SU-DHL-6 (cell line): ENCODE measurements at regions not wholly inside any gene's neighbourhood (a gene's known extent, or its start where the extent isn't known, plus 50 kb on each side); places are given as distances from the start of the nearest gene placed in this dataset.

Source experiments
- CTCF ChIP-seq: fragments of 200-600 bp; sonication (generic); IDR thresholded peaks from one replicate; pipeline ENCODE4 v1.5.1; 2017; ENCODE audit warnings: antibody characterized with exemption, mild to moderate bottlenecking, low read length, moderate library complexity; ENCODE audit not compliant: insufficient read depth, poor library complexity, severe bottlenecking
- EZH2phosphoT487 ChIP-seq: fragments of 200-600 bp; sonication (generic), shearing (Covaris generic); conservative IDR thresholded peaks from 2 replicates; pipeline ENCODE4 v1.6.1; 2018; ENCODE audit warnings: mild to moderate bottlenecking, antibody characterized with exemption, low read length, moderate library complexity, mixed read lengths

- TF ChIP-seq CTCF (no peak), EZH2phosphoT487 (no peak)
Measured at GRCh38 chr6:153801917-153802316, 237.1 kb upstream of the OPRM1 start.
